GM23338 (cell line): ENCODE measurements at regions not wholly inside any gene's neighbourhood (a gene's known extent, or its start where the extent isn't known, plus 50 kb on each side); places are given as distances from the start of the nearest gene placed in this dataset.

Source experiments
- ATAC-seq: fragments of 200-7000 bp; cut with Tn5 transposase; 3 replicates; pipeline ENCODE4 v1.9.1; 2020
- DNase-seq: peaks from one replicate; pipeline ENCODE4 v3.0.0-alpha.2; 2015; ENCODE audit warnings: low spot score
- H2AFZ ChIP-seq: fragments of 200-600 bp; sonication (generic); 2 replicates; pipeline ENCODE4 v1.8.0; 2016; ENCODE audit warnings: antibody characterized with exemption, mild to moderate bottlenecking, moderate library complexity
- H3F3A ChIP-seq: fragments of 200-600 bp; sonication (generic); replicated peaks from 2 replicates; pipeline ENCODE4 v1.8.0; 2017; ENCODE audit warnings: antibody characterized with exemption, mixed run types, low read depth
- H3K27ac ChIP-seq: fragments of 200-600 bp; sonication (generic); 2 replicates; pipeline ENCODE4 v1.6.1; 2016; ENCODE audit warnings: low read depth
- H3K27me3 ChIP-seq: fragments of 200-600 bp; sonication (generic); 2 replicates; pipeline ENCODE4 v1.8.0; 2016; ENCODE audit warnings: mild to moderate bottlenecking, mixed run types, moderate library complexity; ENCODE audit not compliant: insufficient read depth
- H3K36me3 ChIP-seq: fragments of 200-600 bp; sonication (generic); 2 replicates; pipeline ENCODE4 v1.8.0; 2016; ENCODE audit warnings: mild to moderate bottlenecking; ENCODE audit not compliant: insufficient read depth
- H3K4me1 ChIP-seq: fragments of 200-600 bp; sonication (generic); 2 replicates; pipeline ENCODE4 v1.8.0; 2016; ENCODE audit warnings: mild to moderate bottlenecking, moderate library complexity; ENCODE audit not compliant: insufficient read depth
- H3K4me2 ChIP-seq: fragments of 200-600 bp; sonication (generic); 2 replicates; pipeline ENCODE4 v1.7.1; 2017; ENCODE audit warnings: mixed run types
- H3K4me3 ChIP-seq: fragments of 200-600 bp; sonication (generic); 2 replicates; pipeline ENCODE4 v1.6.1; 2016; ENCODE audit warnings: mixed run types
- H3K79me2 ChIP-seq: fragments of 200-600 bp; sonication (generic); replicated peaks from 2 replicates; pipeline ENCODE4 v1.8.0; 2017; ENCODE audit warnings: mild to moderate bottlenecking; ENCODE audit not compliant: insufficient read depth
- H3K9me2 ChIP-seq: fragments of 200-600 bp; sonication (generic); 2 replicates; pipeline ENCODE4 v1.8.0; 2017; ENCODE audit not compliant: insufficient read depth
- H4K20me1 ChIP-seq: fragments of 200-600 bp; sonication (generic); replicated peaks from 2 replicates; pipeline ENCODE4 v1.8.0; 2017; ENCODE audit warnings: mild to moderate bottlenecking; ENCODE audit not compliant: insufficient read depth
- H3K27ac Mint-ChIP-seq: 2 replicates; pipeline ENCODE4 v1.8.0; 2020; ENCODE audit warnings: inconsistent platforms, mild to moderate bottlenecking, moderate library complexity, mixed read lengths
- H3K27me3 Mint-ChIP-seq: 3 replicates; pipeline ENCODE4 v1.8.0; 2022; ENCODE audit warnings: low read depth, mild to moderate bottlenecking, moderate library complexity, mixed read lengths, inconsistent platforms; ENCODE audit not compliant: insufficient read depth, poor library complexity
- H3K36me3 Mint-ChIP-seq: 3 replicates; pipeline ENCODE4 v1.8.0; 2021; ENCODE audit warnings: low read depth, mild to moderate bottlenecking, inconsistent platforms, moderate library complexity, mixed read lengths
- H3K4me1 Mint-ChIP-seq: 3 replicates; pipeline ENCODE4 v1.8.0; 2020; ENCODE audit warnings: mild to moderate bottlenecking, inconsistent platforms, mixed read lengths
- H3K4me3 Mint-ChIP-seq: 3 replicates; pipeline ENCODE4 v1.8.0; 2021; ENCODE audit warnings: moderate library complexity, mild to moderate bottlenecking, inconsistent platforms, mixed read lengths
- H3K9me3 Mint-ChIP-seq: 3 replicates; pipeline ENCODE4 v1.8.0; 2020; ENCODE audit warnings: moderate library complexity, mild to moderate bottlenecking, inconsistent platforms, mixed read lengths
- CREB1 ChIP-seq: fragments of 250-450 bp; sonication (Bioruptor Pico); IDR thresholded peaks from 2 replicates; pipeline ENCODE4 v1.5.0; 2020; ENCODE audit warnings: low read depth, mild to moderate bottlenecking, moderate library complexity
- CTCF ChIP-seq, 2 experiments: fragments of 200-600 bp in 1 of 2; sonication (generic) in 1 of 2; conservative IDR thresholded peaks; 2 replicates each; pipeline versions ENCODE4 v1.5.1 to v1.6.1; 2016 to 2017; ENCODE audit warnings: antibody characterized with exemption in 2 of 2, low read depth in 2 of 2, mild to moderate bottlenecking in 2 of 2, moderate library complexity in 1 of 2
- ETS1 ChIP-seq: IDR thresholded peaks from 2 replicates; pipeline ENCODE4 v1.6.1; 2016; ENCODE audit warnings: antibody characterized with exemption
- EZH2 ChIP-seq: fragments of 200-600 bp; sonication (generic); IDR thresholded peaks from one replicate; pipeline ENCODE4 v1.8.0; 2017; ENCODE audit warnings: antibody characterized with exemption, mild to moderate bottlenecking, low read depth; ENCODE audit not compliant: unreplicated experiment
- EZH2phosphoT487 ChIP-seq: fragments of 200-600 bp; sonication (generic); IDR thresholded peaks from one replicate; pipeline ENCODE4 v1.8.1; 2018; ENCODE audit warnings: antibody characterized with exemption; ENCODE audit not compliant: unreplicated experiment
- JUNB ChIP-seq: IDR thresholded peaks from one replicate; pipeline ENCODE4 v1.6.1; 2016; ENCODE audit warnings: antibody characterized with exemption; ENCODE audit not compliant: unreplicated experiment
- NANOG ChIP-seq: IDR thresholded peaks from 2 replicates; pipeline ENCODE4 v1.6.1; 2016; ENCODE audit warnings: antibody characterized with exemption, borderline replicate concordance
- POLR2AphosphoS5 ChIP-seq: IDR thresholded peaks from 2 replicates; pipeline ENCODE4 v1.6.1; 2016; ENCODE audit warnings: antibody characterized with exemption, low read depth
- REST ChIP-seq: IDR thresholded peaks from one replicate; pipeline ENCODE4 v1.6.1; 2018; ENCODE audit warnings: antibody characterized with exemption; ENCODE audit not compliant: unreplicated experiment
- STAT1 ChIP-seq: IDR thresholded peaks from one replicate; pipeline ENCODE4 v1.6.1; 2016; ENCODE audit warnings: antibody characterized with exemption; ENCODE audit not compliant: unreplicated experiment
- ZNF114 ChIP-seq: fragments of 250-450 bp; sonication (Bioruptor Pico); IDR thresholded peaks from 2 replicates; pipeline ENCODE4 v1.5.0; 2020; ENCODE audit warnings: mild to moderate bottlenecking, moderate library complexity
- ZNF331 ChIP-seq: fragments of 250-450 bp; sonication (Bioruptor Pico); IDR thresholded peaks from 2 replicates; pipeline ENCODE4 v1.5.0; 2020; ENCODE audit warnings: low read depth, mild to moderate bottlenecking, moderate library complexity
- ZNF462 ChIP-seq: fragments of 250-450 bp; sonication (Bioruptor Pico); IDR thresholded peaks from 2 replicates; pipeline ENCODE4 v1.5.0; 2020; ENCODE audit warnings: mild to moderate bottlenecking, moderate library complexity

GRCh38 chr14:98262566-98262965, 1009.4 kb downstream of the BCL11B start:
- no peaks in the 10 kb centered on the region for H3K4me1 ChIP-seq
- no peaks in the 10 kb centered on the region for H3K79me2 ChIP-seq
- H3K9me2 ChIP-seq: peaks cover 12% of the 10 kb centered on the region
- Mint-ChIP-seq H3K4me3 (no peak overlapping the region), H3K27ac (no peak overlapping the region), H3K9me3 (no peaks in the 10 kb centered on the region), H3K4me1 (no peaks in the 10 kb centered on the region), H3K36me3 (no peaks in the 10 kb centered on the region), H3K27me3 (no peaks in the 10 kb centered on the region)
- no peaks in the 10 kb centered on the region for H3K27me3 ChIP-seq
- ATAC-seq (no peak), DNase-seq (no peak)
- H4K20me1 ChIP-seq: no peaks in the 10 kb centered on the region
- no peak overlapping the region for H3K27ac ChIP-seq
- TF ChIP-seq JUNB: no peak
- TF ChIP-seq CREB1 (CRISPR knock-in tag): no peak
- no peak for TF ChIP-seq NANOG
- no peak for TF ChIP-seq POLR2AphosphoS5
- no peak for TF ChIP-seq ZNF462
- TF ChIP-seq EZH2phosphoT487: no peak
- no peak for TF ChIP-seq CTCF (conservative IDR thresholded peaks at IDR 0.05; ENCODE audit: low read depth in 2 of 2)
- no peak for TF ChIP-seq ZNF114 (CRISPR knock-in tag)
- TF ChIP-seq EZH2: no peak
- TF ChIP-seq STAT1: no peak
- TF ChIP-seq REST: no peak
- TF ChIP-seq ETS1: no peak
- no peak for TF ChIP-seq ZNF331 (CRISPR knock-in tag)
- H3K4me2 ChIP-seq: no peak overlapping the region
- no peak overlapping the region for H2AFZ ChIP-seq
- H3K36me3 ChIP-seq: no peaks in the 10 kb centered on the region
- H3F3A ChIP-seq: no peaks in the 10 kb centered on the region
- H3K4me3 ChIP-seq: no peak overlapping the region
